RWPE1 (cell line): ENCODE measurements at regions not wholly inside any gene's neighbourhood (a gene's known extent, or its start where the extent isn't known, plus 50 kb on each side); places are given as distances from the start of the nearest gene placed in this dataset.

ENCODE experiments used
- CTCF ChIA-PET: fragments of 350-600 bp; sonication (Branson Sonifier 250); formaldehyde crosslinking; extraction: SDS; loops from one replicate; lab custom pipeline; 2021; lab: Yijun Ruan, JAX
- POLR2A ChIA-PET: fragments of 400-600 bp; formaldehyde crosslinking; extraction: SDS; loops from one replicate; lab custom pipeline; 2020; ENCODE audit warnings: antibody characterized with exemption; ENCODE audit not compliant: low non-redundant PET; lab: Yijun Ruan, JAX
- DNase-seq: peaks from one replicate; pipeline ENCODE4 v3.0.0; 2012; ENCODE audit warnings: low spot score
- H3K27ac ChIP-seq: fragments of 450-650 bp; 2 replicates; pipeline ENCODE4 v1.5.1; 2017
- TF ChIP-seq, protein P1 (sequence below): fragments of 450-650 bp; conservative IDR thresholded peaks from 2 replicates; pipeline ENCODE4 v1.5.1; 2017; ENCODE audit warnings: low read depth, mild to moderate bottlenecking

GRCh38 chr2:129717560-129718130, 261.8 kb upstream of the RAB6C start:
- TF ChIP-seq, protein P1, sequence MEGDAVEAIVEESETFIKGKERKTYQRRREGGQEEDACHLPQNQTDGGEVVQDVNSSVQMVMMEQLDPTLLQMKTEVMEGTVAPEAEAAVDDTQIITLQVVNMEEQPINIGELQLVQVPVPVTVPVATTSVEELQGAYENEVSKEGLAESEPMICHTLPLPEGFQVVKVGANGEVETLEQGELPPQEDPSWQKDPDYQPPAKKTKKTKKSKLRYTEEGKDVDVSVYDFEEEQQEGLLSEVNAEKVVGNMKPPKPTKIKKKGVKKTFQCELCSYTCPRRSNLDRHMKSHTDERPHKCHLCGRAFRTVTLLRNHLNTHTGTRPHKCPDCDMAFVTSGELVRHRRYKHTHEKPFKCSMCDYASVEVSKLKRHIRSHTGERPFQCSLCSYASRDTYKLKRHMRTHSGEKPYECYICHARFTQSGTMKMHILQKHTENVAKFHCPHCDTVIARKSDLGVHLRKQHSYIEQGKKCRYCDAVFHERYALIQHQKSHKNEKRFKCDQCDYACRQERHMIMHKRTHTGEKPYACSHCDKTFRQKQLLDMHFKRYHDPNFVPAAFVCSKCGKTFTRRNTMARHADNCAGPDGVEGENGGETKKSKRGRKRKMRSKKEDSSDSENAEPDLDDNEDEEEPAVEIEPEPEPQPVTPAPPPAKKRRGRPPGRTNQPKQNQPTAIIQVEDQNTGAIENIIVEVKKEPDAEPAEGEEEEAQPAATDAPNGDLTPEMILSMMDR, result no peak
- H3K27ac ChIP-seq, result no peak overlapping the region
- DNase-seq, result no peak
- ChIA-PET CTCF (interaction anchor here (0.6 kb wide), 1 partner anchor 309 kb away, joined by 3 read pairs; no protein-coding TSS in a partner anchor), POLR2A (no interaction called here)

GRCh38 chr2:129719335-129719734, 260.1 kb upstream of the RAB6C start:
- TF ChIP-seq, protein P1, result no peak
- ChIA-PET POLR2A (no interaction called here), CTCF (no interaction called here)
- H3K27ac ChIP-seq, result no peak overlapping the region
- DNase-seq, result no peak

DNA sequence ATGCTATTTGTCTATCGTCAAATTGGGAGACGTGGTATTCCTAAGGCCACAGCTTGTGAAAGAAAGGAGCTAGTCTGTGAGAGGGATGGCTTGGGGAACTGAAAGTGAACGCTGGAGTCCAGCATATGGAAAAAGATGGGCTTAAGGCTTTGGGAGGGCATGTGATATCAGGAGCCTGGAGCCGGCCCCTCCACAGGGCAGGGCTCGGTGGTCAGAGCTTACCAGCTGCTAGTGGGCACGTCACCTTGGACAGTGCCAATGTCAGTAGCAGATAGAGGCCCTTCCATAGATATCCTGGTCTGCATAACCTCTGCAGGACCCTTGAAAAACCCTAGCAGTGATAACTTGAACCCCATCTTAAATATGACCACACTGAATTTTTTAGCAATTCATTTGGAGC, 259.1 kb upstream of the RAB6C start:
- POLR2A ChIA-PET, result no interaction called here
- TF ChIP-seq, protein P1, result no peak

DNA sequence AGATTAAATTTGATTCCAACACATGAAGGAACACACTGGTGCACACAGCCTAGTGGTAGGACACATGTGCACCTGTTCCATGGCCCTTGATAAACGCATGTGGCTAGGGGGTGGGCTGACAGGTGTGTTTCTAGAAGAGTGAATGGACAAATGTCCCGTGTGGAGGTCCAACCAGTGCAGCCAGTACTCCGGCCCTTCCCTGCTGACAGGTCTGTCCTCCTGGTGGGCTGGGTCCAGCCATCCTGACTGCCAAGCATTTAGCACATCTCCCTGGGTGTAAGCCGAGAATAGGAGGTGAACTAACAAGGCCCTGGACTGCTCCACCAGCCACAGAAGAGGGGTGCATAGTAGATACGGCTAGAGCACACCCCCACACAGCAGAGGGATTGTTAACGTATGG, 258.7 kb upstream of the RAB6C start:
- CTCF ChIA-PET, result no interaction called here
- POLR2A ChIA-PET, result no interaction called here
- DNase-seq, result no peak
- TF ChIP-seq, protein P1, result no peak
- H3K27ac ChIP-seq, result no peak overlapping the region

More for the DNA sequence above, 259.1 kb upstream of the RAB6C start:
- CTCF ChIA-PET, result no interaction called here
- no peak for DNase-seq
- H3K27ac ChIP-seq, result no peak overlapping the region

GRCh38 chr2:129721236-129721635, 258.2 kb upstream of the RAB6C start:
- CTCF ChIA-PET, result no interaction called here
- no peak for DNase-seq
- POLR2A ChIA-PET, result no interaction called here
- no peak overlapping the region for H3K27ac ChIP-seq
- TF ChIP-seq, protein P1, result no peak

DNA sequence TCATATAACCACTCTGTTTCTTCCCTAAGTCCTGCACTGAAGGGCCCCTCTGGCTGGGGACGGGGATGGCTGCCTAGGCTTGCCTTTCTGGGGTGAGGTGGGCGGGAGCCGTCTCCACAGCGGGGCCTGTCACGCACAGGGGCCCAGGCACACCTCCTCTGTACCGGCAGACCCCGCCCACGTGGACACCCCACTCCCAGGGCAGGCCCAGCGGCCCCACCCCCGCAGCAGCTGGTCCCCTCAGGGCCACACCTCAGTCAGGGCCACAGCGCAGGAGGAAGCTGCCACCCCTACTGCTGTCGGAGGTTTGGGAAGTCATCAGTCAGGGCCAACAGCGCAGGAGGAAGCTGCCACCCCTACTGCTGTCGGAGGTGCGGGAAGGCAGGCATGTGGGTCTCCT, 257.6 kb upstream of the RAB6C start:
- no peak overlapping the region for H3K27ac ChIP-seq
- DNase-seq, result no peak
- ChIA-PET POLR2A (no interaction called here), CTCF (no interaction called here)
- TF ChIP-seq, protein P1, result no peak
